ENCODE measurements at regions not wholly inside any gene's neighbourhood (a gene's known extent, or its start where the extent isn't known, plus 50 kb on each side); places are given as distances from the start of the nearest gene placed in this dataset.

- intact Hi-C loops (cut with micrococcal nuclease) = no loop called here
- no TSS peak for BruUV-seq (replicated peaks)
- ATAC-seq = no peak
- TF ChIP-seq FOSL1 (IDR thresholded peaks at IDR 0.05; ENCODE audit: low read depth) = no peak
- no peak for TF ChIP-seq MAX (IDR thresholded peaks at IDR 0.05)
- no peak for TF ChIP-seq EZH2phosphoT487 (IDR thresholded peaks at IDR 0.05; ENCODE audit: borderline replicate concordance)
- TF ChIP-seq JUND (IDR thresholded peaks at IDR 0.05) = no peak
- no peak for TF ChIP-seq POLR2AphosphoS5 (IDR thresholded peaks at IDR 0.05; ENCODE audit: low read depth, low read length)
- no peak for TF ChIP-seq YY1 (IDR thresholded peaks at IDR 0.05; ENCODE audit: extremely low read depth, insufficient replicate concordance, low read depth, low read length)
- no peak for DNase-seq (ENCODE audit: low read depth, low spot score)
- peaks cover 0 to 4% of the 10 kb centered on the region in 2 experiments; a peak in 2 of 4 replicates for H3K4me1 ChIP-seq (ENCODE audit: control insufficient read depth in 1 of 2, insufficient read depth in 2 of 2, low read length in 2 of 2)
- no peaks in the 10 kb centered on the region for H3K36me3 ChIP-seq (ENCODE audit: control insufficient read depth in 1 of 2, insufficient read depth in 2 of 2, low read length in 2 of 2)
- no peak overlapping the region for H3K27ac ChIP-seq (ENCODE audit: low read depth, low read length)
- H4K20me1 ChIP-seq (ENCODE audit: insufficient read depth) = no peaks in the 10 kb centered on the region
- no peak overlapping the region for H2AFZ ChIP-seq (ENCODE audit: low read depth, low read length, poor library complexity, severe bottlenecking)
- H3K9me2 ChIP-seq (ENCODE audit: insufficient read depth) = no peaks in the 10 kb centered on the region
- no peaks in the 10 kb centered on the region for H3K27me3 ChIP-seq (ENCODE audit: insufficient read depth, low read length)
- H3K4me2 ChIP-seq (ENCODE audit: low read length) = no peak overlapping the region
- no peak overlapping the region for H3K9ac ChIP-seq (ENCODE audit: low read length)
- ChIA-PET POLR2A (no interaction called here), RAD21 (ENCODE audit: low non-redundant PET in 1 of 2, low total read pairs in 2 of 2, uncharacterized antibody in 2 of 2, unreplicated experiment in 2 of 2) (no interaction called here), CTCF (no interaction called here)
- no peaks in the 10 kb centered on the region for H3K9me3 ChIP-seq (ENCODE audit: control insufficient read depth in 1 of 2, insufficient read depth in 1 of 2, low read depth in 1 of 2, low read length in 2 of 2)
- H3K4me3 ChIP-seq (replicated peaks in 1 of 2; ENCODE audit: low read depth in 1 of 2, low read length in 2 of 2) = no peak overlapping the region
- no peaks in the 10 kb centered on the region for H3K79me2 ChIP-seq (ENCODE audit: insufficient read depth, low read length)
Measured at GRCh38 chr16:35750701-35751104, 2291.3 kb downstream of the TP53TG3F start.

- Histone ChIP-seq H3K4me1 (ENCODE audit: control insufficient read depth in 1 of 2, insufficient read depth in 2 of 2, low read length in 2 of 2) (no peaks in the 10 kb centered on the region), H3K9ac (ENCODE audit: low read length) (no peak overlapping the region), H4K20me1 (ENCODE audit: insufficient read depth) (no peaks in the 10 kb centered on the region), H3K79me2 (ENCODE audit: insufficient read depth, low read length) (no peaks in the 10 kb centered on the region), H3K27me3 (ENCODE audit: insufficient read depth, low read length) (no peaks in the 10 kb centered on the region), H3K4me3 (replicated peaks in 1 of 2; ENCODE audit: low read depth in 1 of 2, low read length in 2 of 2) (no peak overlapping the region), H3K9me2 (ENCODE audit: insufficient read depth) (no peaks in the 10 kb centered on the region), H2AFZ (ENCODE audit: low read depth, low read length, poor library complexity, severe bottlenecking) (no peak overlapping the region), H3K9me3 (ENCODE audit: control insufficient read depth in 1 of 2, insufficient read depth in 1 of 2, low read depth in 1 of 2, low read length in 2 of 2) (no peaks in the 10 kb centered on the region), H3K36me3 (ENCODE audit: control insufficient read depth in 1 of 2, insufficient read depth in 2 of 2, low read length in 2 of 2) (no peaks in the 10 kb centered on the region), H3K27ac (ENCODE audit: low read depth, low read length) (no peak overlapping the region), H3K4me2 (ENCODE audit: low read length) (no peak overlapping the region)
- POLR2A ChIA-PET = no interaction called here
- intact Hi-C loops (cut with micrococcal nuclease) = no loop called here
- no TSS peak for BruUV-seq (replicated peaks)
- no peak for ATAC-seq
- no peak for DNase-seq (ENCODE audit: low read depth, low spot score)
- RAD21 ChIA-PET (ENCODE audit: low non-redundant PET in 1 of 2, low total read pairs in 2 of 2, uncharacterized antibody in 2 of 2, unreplicated experiment in 2 of 2) = no interaction called here
- CTCF ChIA-PET = no interaction called here
- TF ChIP-seq ZBTB33 (IDR thresholded peaks at IDR 0.05; ENCODE audit: extremely low read depth, insufficient replicate concordance, low read length) = no peak
- no peak for TF ChIP-seq RAD21 (IDR thresholded peaks at IDR 0.05; ENCODE audit: low read depth)
- TF ChIP-seq ATF3 (IDR thresholded peaks at IDR 0.05) = no peak
- TF ChIP-seq YY1 (IDR thresholded peaks at IDR 0.05; ENCODE audit: extremely low read depth, insufficient replicate concordance, low read depth, low read length) = no peak
- no peak for TF ChIP-seq ZFX (IDR thresholded peaks at IDR 0.05)
- TF ChIP-seq MAX (IDR thresholded peaks at IDR 0.05) = no peak
- TF ChIP-seq JUND (IDR thresholded peaks at IDR 0.05) = no peak
- TF ChIP-seq ZNF274 (IDR thresholded peaks at IDR 0.05; ENCODE audit: low read depth, low read length) = no peak
- no peak for TF ChIP-seq REST (IDR thresholded peaks at IDR 0.05; ENCODE audit: low read depth)
- TF ChIP-seq EZH2phosphoT487 (IDR thresholded peaks at IDR 0.05; ENCODE audit: borderline replicate concordance) = no peak
- no peak for TF ChIP-seq CEBPB (IDR thresholded peaks at IDR 0.05; ENCODE audit: low read depth)
Measured at GRCh38 chr16:35751191-35751941, 2292.0 kb downstream of the TP53TG3F start.

Measured in HCT116 (cell line).